GM12872 (cell line): ENCODE measurements at regions not wholly inside any gene's neighbourhood (a gene's known extent, or its start where the extent isn't known, plus 50 kb on each side); places are given as distances from the start of the nearest gene placed in this dataset.

Experiments used
- TF ChIP-seq, protein P1 (sequence below): IDR thresholded peaks from 3 replicates; pipeline ENCODE4 v1.5.1; 2011; ENCODE audit warnings: low read depth, mild to moderate bottlenecking, low read length, moderate library complexity; ENCODE audit not compliant: insufficient read depth

DNA sequence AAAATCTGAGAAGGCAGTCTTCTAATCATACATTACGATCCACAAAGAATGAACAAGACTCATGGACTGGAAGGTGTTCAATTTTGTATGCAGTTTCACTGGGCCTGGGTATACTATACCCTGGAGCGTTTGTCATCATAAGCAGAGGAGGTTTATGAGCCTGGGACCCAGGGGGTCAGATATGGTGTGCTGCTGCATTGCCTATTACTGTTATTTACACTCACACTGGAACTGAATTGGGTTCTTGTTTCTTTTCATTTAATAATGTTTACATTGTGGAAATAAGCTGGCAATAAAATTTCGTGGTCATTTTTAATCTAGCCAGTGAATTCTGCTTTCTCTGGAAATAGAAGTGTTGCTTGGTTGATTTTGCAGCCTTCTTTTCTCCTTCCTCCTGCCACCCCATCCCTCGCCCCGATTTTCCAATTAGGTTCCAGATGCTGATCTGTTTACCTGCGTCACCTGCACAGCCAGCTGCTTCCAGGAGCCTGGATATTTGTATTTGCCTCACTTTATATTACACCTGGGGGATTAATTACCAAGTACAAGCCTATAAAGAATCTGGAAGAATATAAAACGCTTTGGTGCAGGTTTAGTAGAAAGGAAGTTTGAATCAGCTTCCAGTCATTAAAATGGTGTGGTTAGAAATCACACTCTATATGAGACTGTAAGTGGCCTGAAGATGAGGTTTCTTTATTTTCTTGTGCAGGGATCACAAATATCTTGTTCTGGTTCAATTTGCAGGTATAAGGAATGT is 234.4 kb downstream of the SOCS6 start:
- TF ChIP-seq, protein P1, sequence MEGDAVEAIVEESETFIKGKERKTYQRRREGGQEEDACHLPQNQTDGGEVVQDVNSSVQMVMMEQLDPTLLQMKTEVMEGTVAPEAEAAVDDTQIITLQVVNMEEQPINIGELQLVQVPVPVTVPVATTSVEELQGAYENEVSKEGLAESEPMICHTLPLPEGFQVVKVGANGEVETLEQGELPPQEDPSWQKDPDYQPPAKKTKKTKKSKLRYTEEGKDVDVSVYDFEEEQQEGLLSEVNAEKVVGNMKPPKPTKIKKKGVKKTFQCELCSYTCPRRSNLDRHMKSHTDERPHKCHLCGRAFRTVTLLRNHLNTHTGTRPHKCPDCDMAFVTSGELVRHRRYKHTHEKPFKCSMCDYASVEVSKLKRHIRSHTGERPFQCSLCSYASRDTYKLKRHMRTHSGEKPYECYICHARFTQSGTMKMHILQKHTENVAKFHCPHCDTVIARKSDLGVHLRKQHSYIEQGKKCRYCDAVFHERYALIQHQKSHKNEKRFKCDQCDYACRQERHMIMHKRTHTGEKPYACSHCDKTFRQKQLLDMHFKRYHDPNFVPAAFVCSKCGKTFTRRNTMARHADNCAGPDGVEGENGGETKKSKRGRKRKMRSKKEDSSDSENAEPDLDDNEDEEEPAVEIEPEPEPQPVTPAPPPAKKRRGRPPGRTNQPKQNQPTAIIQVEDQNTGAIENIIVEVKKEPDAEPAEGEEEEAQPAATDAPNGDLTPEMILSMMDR = no peak

DNA sequence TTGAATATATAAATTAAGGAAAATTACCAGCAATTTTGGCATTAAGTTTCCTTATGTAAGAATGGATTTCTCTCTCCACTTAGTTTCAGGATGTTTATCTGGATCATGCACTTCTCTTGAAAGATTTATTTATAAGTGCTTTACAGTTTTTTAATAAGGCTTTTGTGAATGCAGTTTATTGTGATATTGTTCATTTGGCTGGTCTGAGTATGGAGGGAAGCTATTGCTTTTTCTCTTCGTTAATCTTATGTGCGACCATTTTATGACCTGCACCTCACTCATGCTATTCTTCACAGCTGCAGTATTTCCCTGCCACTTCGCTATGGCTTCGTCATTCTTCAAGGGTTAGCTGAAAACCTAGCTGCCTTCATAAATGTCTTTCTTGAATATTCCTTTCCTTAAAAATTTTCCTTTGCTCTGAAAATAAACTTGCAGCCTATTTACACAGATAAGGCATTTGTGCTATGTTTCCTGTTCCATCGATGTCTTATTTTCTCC is 233.4 kb downstream of the SOCS6 start:
- TF ChIP-seq, protein P1 = no peak

DNA sequence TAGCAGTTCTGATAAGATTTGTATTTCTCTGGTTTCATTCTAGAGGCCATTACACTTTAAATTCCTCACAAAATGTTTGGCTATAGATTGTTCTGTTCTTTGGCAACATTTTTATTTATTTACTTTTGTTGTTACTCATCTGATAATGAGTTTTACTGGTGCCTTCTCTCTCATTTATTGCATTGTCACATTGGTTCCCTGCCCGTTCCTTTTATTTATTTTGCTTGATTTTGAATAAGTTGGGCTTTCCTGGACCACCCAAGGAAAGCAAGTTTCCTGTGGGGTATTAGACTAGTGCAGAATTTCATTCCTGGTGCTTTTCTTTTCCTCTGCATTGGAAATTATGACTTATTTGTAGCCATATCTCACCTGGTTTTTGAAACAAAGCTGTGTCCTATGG is 232.0 kb downstream of the SOCS6 start:
- TF ChIP-seq, protein P1 = no peak

DNA sequence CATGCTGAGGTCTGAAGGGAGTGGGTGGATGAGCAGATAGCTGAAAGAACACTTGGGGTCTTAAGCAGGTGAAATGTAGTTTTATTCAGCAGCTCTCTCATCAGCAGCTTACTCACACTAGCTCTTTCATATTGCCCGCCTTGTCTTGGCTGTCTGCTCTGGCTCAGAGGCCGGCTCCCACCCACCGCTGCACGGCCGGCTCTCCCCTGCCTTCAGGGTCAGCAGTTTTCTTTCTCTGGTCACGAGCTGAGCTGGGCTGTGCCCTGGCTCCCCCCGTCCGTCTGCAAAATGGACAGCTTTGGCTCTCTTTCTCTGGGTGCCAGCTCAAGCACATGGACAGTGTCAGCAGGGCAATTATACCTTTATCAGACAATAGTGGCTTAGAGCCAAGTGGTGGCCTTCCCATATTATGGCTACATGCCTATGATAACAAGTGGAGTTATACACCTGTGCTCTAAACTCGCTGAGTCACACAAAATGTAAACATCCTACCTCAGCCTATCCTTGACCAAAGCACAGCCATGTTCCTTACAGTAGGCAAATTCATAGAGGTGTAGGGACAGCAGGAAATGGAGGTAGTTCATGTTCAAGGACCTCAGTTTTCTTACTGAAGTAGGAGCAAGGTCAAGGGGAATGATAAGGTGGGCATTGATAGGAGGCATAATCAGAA is 224.8 kb downstream of the SOCS6 start:
- TF ChIP-seq, protein P1 = no peak

DNA sequence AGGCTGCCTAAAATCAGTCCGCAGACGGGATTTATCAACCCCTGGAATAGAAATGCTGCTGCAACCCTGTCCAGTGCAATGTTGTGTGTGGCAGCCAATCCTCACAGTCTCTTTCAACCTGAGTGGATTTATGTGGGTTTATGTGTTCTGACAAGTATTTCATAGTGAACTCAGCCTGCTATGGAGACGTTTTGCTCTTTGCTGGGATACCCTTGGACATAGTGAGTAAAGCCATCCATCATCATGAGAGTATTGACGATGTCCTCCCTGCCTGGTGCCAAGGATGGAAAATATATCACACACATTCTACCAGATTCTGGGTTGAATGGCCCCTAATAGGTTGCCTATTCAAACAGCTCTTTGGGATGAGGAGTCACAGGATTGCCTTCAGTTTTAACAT is 219.1 kb downstream of the SOCS6 start:
- TF ChIP-seq, protein P1 = no peak

DNA sequence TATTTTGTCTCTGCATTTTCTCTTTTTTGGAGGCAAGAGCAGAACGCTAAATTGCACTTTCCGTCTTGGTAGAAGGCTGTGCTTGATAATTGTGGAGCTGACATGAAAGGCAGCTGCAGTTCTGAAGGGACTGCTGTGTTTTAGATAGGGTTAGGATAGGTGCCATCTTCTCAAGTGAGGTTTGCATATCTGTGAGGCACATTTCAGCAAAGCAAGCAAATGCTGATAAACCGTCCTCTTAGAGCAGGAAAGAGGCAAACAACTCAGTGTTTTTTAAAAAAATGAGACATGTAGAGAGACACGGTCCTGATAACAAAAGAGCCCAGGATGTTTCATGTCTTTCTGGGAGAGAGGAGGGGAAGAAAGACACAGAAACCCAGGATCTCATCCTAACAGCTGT is 217.7 kb downstream of the SOCS6 start:
- TF ChIP-seq, protein P1 = no peak

DNA sequence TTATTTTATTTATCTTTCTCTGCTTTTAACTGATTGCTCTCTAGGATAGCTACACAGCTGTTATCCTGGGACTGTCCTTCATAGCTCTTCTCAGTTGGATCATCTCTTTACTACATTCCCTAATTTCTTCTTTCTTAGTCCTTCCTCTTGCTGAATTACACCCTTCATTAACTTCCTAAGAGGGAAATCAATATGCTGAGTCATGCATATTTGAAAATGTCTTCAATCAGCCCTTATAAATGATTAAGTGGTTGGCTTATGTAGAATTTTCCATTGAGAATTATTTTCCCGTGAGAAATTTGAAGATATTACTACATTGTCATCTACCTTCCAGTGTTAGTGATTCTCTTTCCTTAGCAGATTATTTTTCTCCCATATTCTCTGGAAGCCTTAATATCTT is 214.2 kb downstream of the SOCS6 start:
- TF ChIP-seq, protein P1 = no peak
